GM18907 (cell line): ENCODE measurements at regions not wholly inside any gene's neighbourhood (a gene's known extent, or its start where the extent isn't known, plus 50 kb on each side); places are given as distances from the start of the nearest gene placed in this dataset.

Source experiments
- ATAC-seq: cut with Tn5 transposase; IDR thresholded peaks from one replicate; pipeline ENCODE4 v1.9.1; 2021; ENCODE audit warnings: mild to moderate bottlenecking, moderate library complexity; ENCODE audit not compliant: unreplicated experiment

- ATAC-seq = no peak
Measured at GRCh38 chr2:62370321-62371250, 135.4 kb downstream of the TMEM17 start.

GRCh38 chr2:62369541-62370202 is 136.3 kb downstream of the TMEM17 start:
- no peak for ATAC-seq

GRCh38 chr2:62364791-62365528 is 141.0 kb downstream of the TMEM17 start:
- no peak for ATAC-seq

- peak; percentile 87 for ATAC-seq
Measured at GRCh38 chr2:62363166-62363565, 142.8 kb downstream of the TMEM17 start.

GRCh38 chr2:62362561-62362960 is 143.4 kb downstream of the TMEM17 start:
- peak; percentile 38 for ATAC-seq

GRCh38 chr2:62361964-62362363 is 144.0 kb downstream of the TMEM17 start:
- ATAC-seq = no peak

GRCh38 chr2:62354771-62355561 is 151.0 kb downstream of the TMEM17 start:
- no peak for ATAC-seq

GRCh38 chr2:62352031-62352430 is 154.0 kb downstream of the TMEM17 start:
- ATAC-seq = no peak

- no peak for ATAC-seq
Measured at GRCh38 chr2:62349788-62350187, 153.9 kb downstream of the B3GNT2 start.

- ATAC-seq = no peak
Measured at GRCh38 chr2:62348700-62349099, 152.8 kb downstream of the B3GNT2 start.

GRCh38 chr2:62347563-62348270 is 151.8 kb downstream of the B3GNT2 start:
- ATAC-seq = no peak

- ATAC-seq = peak; percentile 86
Measured at GRCh38 chr2:62344472-62344871, 148.6 kb downstream of the B3GNT2 start.

GRCh38 chr2:62343636-62344337 is 147.9 kb downstream of the B3GNT2 start:
- no peak for ATAC-seq

GRCh38 chr2:62343206-62343605 is 147.3 kb downstream of the B3GNT2 start:
- ATAC-seq = no peak

GRCh38 chr2:62340994-62341484 is 145.1 kb downstream of the B3GNT2 start:
- ATAC-seq = no peak

- no peak for ATAC-seq
Measured at GRCh38 chr2:62339837-62340236, 143.9 kb downstream of the B3GNT2 start.

- no peak for ATAC-seq
Measured at GRCh38 chr2:62339413-62339812, 143.5 kb downstream of the B3GNT2 start.

GRCh38 chr2:62338111-62338510 is 142.2 kb downstream of the B3GNT2 start:
- no peak for ATAC-seq

- no peak for ATAC-seq
Measured at GRCh38 chr2:62337403-62337802, 141.5 kb downstream of the B3GNT2 start.
